ENCODE measurements at regions not wholly inside any gene's neighbourhood (a gene's known extent, or its start where the extent isn't known, plus 50 kb on each side); places are given as distances from the start of the nearest gene placed in this dataset.
"Not testable (repeated sequence)": the region's sequence is repeated elsewhere in the genome, so short reads cannot be mapped to it uniquely, and the experiment has no call there.

- Histone ChIP-seq H3K4me1 (ENCODE audit: insufficient read depth, low read length) (no peaks in the 10 kb centered on the region), H4K20me1 (ENCODE audit: insufficient read depth, low read length) (no peaks in the 10 kb centered on the region), H2AFZ (ENCODE audit: low read length) (no peak overlapping the region), H3K9me3 (ENCODE audit: low read length) (peaks cover 18% of the 10 kb centered on the region; the same call in 1 of the 2 replicates), H3K27me3 (ENCODE audit: control insufficient read depth in 1 of 2, insufficient read depth in 2 of 2, low read length in 2 of 2) (peaks cover 0 to 9% of the 10 kb centered on the region in 2 experiments; a peak in 4 of 5 replicates), H3K79me2 (ENCODE audit: insufficient read depth, low read length) (no peaks in the 10 kb centered on the region), H3K36me3 (replicated peaks in 1 of 2; ENCODE audit: control insufficient read depth in 1 of 2, insufficient read depth in 2 of 2, low read length in 2 of 2) (no peaks in the 10 kb centered on the region), H3K9ac (ENCODE audit: insufficient read depth, low read depth, low read length) (no peak overlapping the region), H3K27ac (ENCODE audit: extremely low read length, insufficient read depth, low read length) (no peak overlapping the region), H3K4me2 (ENCODE audit: low read depth, low read length) (no peak overlapping the region), H3K4me3 (replicated peaks in 1 of 3; ENCODE audit: insufficient read depth in 1 of 3, low read depth in 2 of 3, low read length in 3 of 3) (no peak overlapping the region)
- ChIA-PET CTCF (ENCODE audit: low intra/inter-chr PET ratio, low total read pairs) (no interaction called here), POLR2A (no interaction called here)
- TF ChIP-seq SMAD3 (CRISPR knock-in tag; IDR thresholded peaks at IDR 0.05) (no peak), ZBTB1 (CRISPR knock-in tag; IDR thresholded peaks at IDR 0.05; ENCODE audit: borderline replicate concordance) (no peak), MBNL3 (CRISPR knock-in tag; conservative IDR thresholded peaks at IDR 0.05) (no peak), ZNF180 (CRISPR knock-in tag; IDR thresholded peaks at IDR 0.05; ENCODE audit: borderline replicate concordance, low read depth) (no peak), ZFP62 (CRISPR knock-in tag; IDR thresholded peaks at IDR 0.05) (no peak), ZNF468 (CRISPR knock-in tag; IDR thresholded peaks at IDR 0.05) (no peak)
- no peak for DNase-seq (ENCODE audit: low spot score)
- WGBS (ENCODE audit: low lambda C conversion rate), result 5% methylated on average over 2 of the region's 2 CpGs
- intact Hi-C loops (cut with micrococcal nuclease; ENCODE audit: unreplicated experiment) (no loop called here), in situ Hi-C loops (cut with HindIII; ENCODE audit: extremely low pct_ligation_motif_present, low pct_unique_long_range_greater_than_20kb) (loop anchor here (25.0 kb wide), 1 partner anchor 1069 kb away; no protein-coding TSS in a partner anchor)
- BruUV-seq (replicated peaks), result no TSS peak
- no peak for FAIRE-seq
- no peak for ATAC-seq
Measured at GRCh38 chr2:129831018-129831417, 148.4 kb upstream of the RAB6C start.

GRCh38 chr2:129833465-129833864 is 146.0 kb upstream of the RAB6C start:
- POLR2A ChIA-PET; BruUV-seq (replicated peaks); intact Hi-C loops (cut with micrococcal nuclease; ENCODE audit: unreplicated experiment); H3K79me2 ChIP-seq (ENCODE audit: insufficient read depth, low read length); H3K36me3 ChIP-seq (replicated peaks in 1 of 2; ENCODE audit: control insufficient read depth in 1 of 2, insufficient read depth in 2 of 2, low read length in 2 of 2); FAIRE-seq; H3K4me3 ChIP-seq (replicated peaks in 1 of 3; ENCODE audit: insufficient read depth in 1 of 3, low read depth in 2 of 3, low read length in 3 of 3); ATAC-seq; H3K27ac ChIP-seq (ENCODE audit: extremely low read length, insufficient read depth, low read length); H3K9ac ChIP-seq (ENCODE audit: insufficient read depth, low read depth, low read length); H2AFZ ChIP-seq (ENCODE audit: low read length); DNase-seq (ENCODE audit: low spot score); H4K20me1 ChIP-seq (ENCODE audit: insufficient read depth, low read length); H3K4me2 ChIP-seq (ENCODE audit: low read depth, low read length); CTCF ChIA-PET (ENCODE audit: low intra/inter-chr PET ratio, low total read pairs); H3K27me3 ChIP-seq (ENCODE audit: control insufficient read depth in 1 of 2, insufficient read depth in 2 of 2, low read length in 2 of 2); H3K4me1 ChIP-seq (ENCODE audit: insufficient read depth, low read length): not testable (repeated sequence)
- 61% methylated on average over 16 of the region's 20 CpGs for WGBS (ENCODE audit: low lambda C conversion rate)
- H3K9me3 ChIP-seq (ENCODE audit: low read length), result peaks cover 18% of the 10 kb centered on the region; the same call in 1 of the 2 replicates
- in situ Hi-C loops (cut with HindIII; ENCODE audit: extremely low pct_ligation_motif_present, low pct_unique_long_range_greater_than_20kb), result loop anchor here (25.0 kb wide), 1 partner anchor 1071 kb away; no protein-coding TSS in a partner anchor
